KMS-11 (cell line): ENCODE measurements at regions not wholly inside any gene's neighbourhood (a gene's known extent, or its start where the extent isn't known, plus 50 kb on each side); places are given as distances from the start of the nearest gene placed in this dataset.
"Not testable (repeated sequence)": the region's sequence is repeated elsewhere in the genome, so short reads cannot be mapped to it uniquely, and the experiment has no call there.

Experiments
- H2AFZ ChIP-seq: fragments of 200-600 bp; sonication (generic); 2 replicates; pipeline ENCODE4 v1.6.1; 2016; ENCODE audit warnings: antibody characterized with exemption, mixed run types, low read depth
- H3K27ac ChIP-seq: fragments of 200-600 bp; sonication (generic); 2 replicates; pipeline ENCODE4 v1.6.1; 2016; ENCODE audit warnings: mild to moderate bottlenecking, mixed run types
- H3K27me3 ChIP-seq: fragments of 200-600 bp; sonication (generic); 2 replicates; pipeline ENCODE4 v1.6.1; 2017; ENCODE audit warnings: mild to moderate bottlenecking, low read depth, mixed run types, moderate library complexity; ENCODE audit not compliant: insufficient read depth
- H3K36me3 ChIP-seq: fragments of 200-600 bp; sonication (generic); 2 replicates; pipeline ENCODE4 v1.6.1; 2017; ENCODE audit warnings: mild to moderate bottlenecking, mixed run types; ENCODE audit not compliant: insufficient read depth
- H3K4me1 ChIP-seq: fragments of 200-600 bp; sonication (generic); 2 replicates; pipeline ENCODE4 v1.6.1; 2016; ENCODE audit warnings: mild to moderate bottlenecking, low read depth, mixed run types; ENCODE audit not compliant: poor library complexity, severe bottlenecking
- H3K4me2 ChIP-seq: fragments of 200-600 bp; sonication (generic); 2 replicates; pipeline ENCODE4 v1.7.0; 2016; ENCODE audit warnings: mild to moderate bottlenecking, mixed run types
- H3K4me3 ChIP-seq: fragments of 200-600 bp; sonication (generic); IDR thresholded peaks from 2 replicates; pipeline ENCODE4 v1.6.1; 2017; ENCODE audit warnings: low read depth, low read length, mixed read lengths; ENCODE audit not compliant: insufficient read depth
- H3K79me2 ChIP-seq: fragments of 200-600 bp; sonication (generic); 2 replicates; pipeline ENCODE4 v1.6.1; 2016; ENCODE audit warnings: low read depth, mixed run types; ENCODE audit not compliant: insufficient read depth
- H3K9ac ChIP-seq: fragments of 200-600 bp; sonication (generic); 2 replicates; pipeline ENCODE4 v1.6.1; 2016; ENCODE audit warnings: mild to moderate bottlenecking, mixed run types
- H4K20me1 ChIP-seq: fragments of 200-600 bp; sonication (generic); 2 replicates; pipeline ENCODE4 v1.6.1; 2016; ENCODE audit warnings: mild to moderate bottlenecking, mixed run types; ENCODE audit not compliant: insufficient read depth

DNA sequence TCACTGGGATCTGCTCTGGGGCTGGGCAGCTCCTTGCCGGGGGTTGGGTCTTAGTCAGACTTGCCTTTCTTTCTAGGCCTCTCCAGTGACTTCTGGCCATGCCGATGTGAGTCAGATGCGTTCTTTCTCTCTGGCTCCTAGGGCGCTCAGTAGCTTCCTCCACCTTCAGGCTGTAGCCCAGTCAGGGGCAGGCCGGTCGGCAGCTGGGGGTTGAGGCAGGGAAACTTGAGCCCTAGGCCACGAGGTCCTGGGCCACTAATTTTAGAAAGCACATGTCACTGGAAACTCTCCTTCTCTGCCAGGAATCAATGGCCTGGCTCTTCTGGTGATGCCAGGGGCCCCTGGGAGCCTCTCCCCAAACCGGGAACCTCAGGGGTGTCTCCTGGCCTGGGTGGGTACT, 192.4 kb upstream of the TP53TG3 start:
- not testable (repeated sequence) for H3K27ac ChIP-seq, H3K36me3 ChIP-seq, H3K4me3 ChIP-seq, H3K4me1 ChIP-seq, H2AFZ ChIP-seq, H3K27me3 ChIP-seq, H4K20me1 ChIP-seq, H3K4me2 ChIP-seq, H3K79me2 ChIP-seq, H3K9ac ChIP-seq

GRCh38 chr16:32865284-32865683, 189.3 kb upstream of the TP53TG3 start:
- not testable (repeated sequence) for H3K27me3 ChIP-seq, H3K4me2 ChIP-seq, H3K27ac ChIP-seq, H3K79me2 ChIP-seq, H4K20me1 ChIP-seq, H3K9ac ChIP-seq, H2AFZ ChIP-seq, H3K4me1 ChIP-seq, H3K36me3 ChIP-seq, H3K4me3 ChIP-seq

DNA sequence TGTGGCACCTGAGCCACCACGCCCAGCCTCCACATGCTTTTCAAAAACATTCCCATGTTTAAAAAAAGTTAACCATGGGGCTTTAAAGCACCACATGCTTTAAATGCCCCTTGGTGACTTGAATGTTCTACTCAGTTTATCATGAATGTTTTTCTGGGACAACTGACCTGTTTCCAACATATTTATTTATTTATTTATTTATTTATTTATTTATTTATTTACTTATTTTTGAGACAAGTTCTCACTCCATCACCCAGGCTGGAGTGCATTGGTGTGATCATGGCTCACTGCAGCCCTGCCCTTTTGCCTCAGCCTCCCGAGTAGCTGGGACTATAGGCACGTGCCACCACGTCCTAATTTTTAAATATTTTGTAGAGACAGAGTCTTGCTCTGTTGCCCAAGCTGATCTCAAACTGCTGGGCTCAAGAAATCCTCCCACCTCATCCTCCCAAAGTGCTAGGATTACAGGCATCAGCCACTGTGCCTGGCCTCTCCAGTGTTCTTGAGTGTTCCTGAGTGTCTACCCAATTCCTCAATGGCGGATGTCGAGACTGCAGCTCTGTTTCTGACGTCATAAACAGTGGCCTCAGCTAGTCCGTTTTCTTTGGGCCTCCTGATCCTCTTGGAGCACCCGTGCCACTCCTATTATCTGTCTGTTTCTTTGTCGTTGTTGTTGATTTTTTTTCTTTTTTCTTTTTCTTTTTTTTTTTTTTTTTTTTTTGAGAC, 185.7 kb upstream of the TP53TG3 start:
- not testable (repeated sequence) for H3K27ac ChIP-seq, H3K4me1 ChIP-seq, H3K79me2 ChIP-seq, H2AFZ ChIP-seq, H3K4me2 ChIP-seq, H3K4me3 ChIP-seq, H3K9ac ChIP-seq, H4K20me1 ChIP-seq, H3K36me3 ChIP-seq, H3K27me3 ChIP-seq

DNA sequence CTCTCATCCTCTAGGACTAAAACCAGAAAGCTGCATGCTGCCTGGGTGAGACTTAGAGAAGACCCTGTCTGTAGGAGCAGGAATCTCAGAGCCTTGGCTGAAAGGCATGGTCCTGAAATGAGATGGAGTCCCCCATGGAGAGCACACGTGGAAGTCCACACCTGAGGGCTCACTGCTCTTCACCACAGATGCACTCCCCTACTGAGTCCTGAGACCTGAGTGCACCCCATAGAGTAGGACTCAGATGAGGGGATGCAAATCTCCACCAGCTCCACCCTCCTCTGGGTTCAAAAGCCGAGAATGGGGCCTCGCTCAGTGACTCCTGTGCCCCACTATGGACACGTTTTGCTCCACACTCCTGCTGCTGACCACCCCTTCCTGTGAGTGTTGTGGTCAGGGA, 171.4 kb upstream of the TP53TG3 start:
- H2AFZ ChIP-seq, H4K20me1 ChIP-seq, H3K27me3 ChIP-seq, H3K36me3 ChIP-seq, H3K4me2 ChIP-seq, H3K4me1 ChIP-seq, H3K79me2 ChIP-seq, H3K9ac ChIP-seq, H3K4me3 ChIP-seq, H3K27ac ChIP-seq: not testable (repeated sequence)

GRCh38 chr16:32845572-32845971, 169.6 kb upstream of the TP53TG3 start:
- H3K4me1 ChIP-seq = not testable (repeated sequence)

GRCh38 chr16:32842844-32843243, 166.9 kb upstream of the TP53TG3 start:
- not testable (repeated sequence) for H3K9ac ChIP-seq, H3K4me3 ChIP-seq, H3K36me3 ChIP-seq, H3K79me2 ChIP-seq, H3K27me3 ChIP-seq, H3K4me1 ChIP-seq, H2AFZ ChIP-seq, H3K27ac ChIP-seq, H4K20me1 ChIP-seq, H3K4me2 ChIP-seq

More at GRCh38 chr16:32845572-32845971, 169.6 kb upstream of the TP53TG3 start:
- not testable (repeated sequence) for H3K9ac ChIP-seq, H3K4me2 ChIP-seq, H3K27ac ChIP-seq, H2AFZ ChIP-seq, H3K79me2 ChIP-seq, H3K4me3 ChIP-seq, H3K27me3 ChIP-seq, H3K36me3 ChIP-seq, H4K20me1 ChIP-seq

GRCh38 chr16:32807280-32807679, 131.3 kb upstream of the TP53TG3 start:
- H3K36me3 ChIP-seq, H3K4me1 ChIP-seq, H3K27me3 ChIP-seq, H3K4me2 ChIP-seq, H3K4me3 ChIP-seq, H4K20me1 ChIP-seq, H2AFZ ChIP-seq, H3K79me2 ChIP-seq, H3K27ac ChIP-seq, H3K9ac ChIP-seq: not testable (repeated sequence)

GRCh38 chr16:32805639-32806038, 129.7 kb upstream of the TP53TG3 start:
- not testable (repeated sequence) for H3K27ac ChIP-seq

More at GRCh38 chr16:32805639-32806038, 129.7 kb upstream of the TP53TG3 start:
- H3K36me3 ChIP-seq, H3K4me2 ChIP-seq, H3K79me2 ChIP-seq, H2AFZ ChIP-seq, H3K27me3 ChIP-seq, H3K9ac ChIP-seq, H4K20me1 ChIP-seq, H3K4me3 ChIP-seq, H3K4me1 ChIP-seq: not testable (repeated sequence)
